GM12878 (cell line): ENCODE measurements at regions not wholly inside any gene's neighbourhood (a gene's known extent, or its start where the extent isn't known, plus 50 kb on each side); places are given as distances from the start of the nearest gene placed in this dataset.

ENCODE experiments used
- POLR2A ChIP-seq: IDR thresholded peaks from 2 replicates; pipeline ENCODE4 v1.6.1; 2011; ENCODE audit warnings: low read depth, mild to moderate bottlenecking, low read length
- RAD21 ChIP-seq: IDR thresholded peaks from 2 replicates; pipeline ENCODE4 v1.6.1; 2011; ENCODE audit warnings: mild to moderate bottlenecking, low read depth, low read length, moderate library complexity; ENCODE audit not compliant: insufficient read depth
- TF ChIP-seq, protein P1 (sequence below), 3 experiments: IDR thresholded peaks in 2 of 3; conservative IDR thresholded peaks in 1 of 3; 2 replicates each; pipeline ENCODE4 v1.5.1; 2011; ENCODE audit warnings: low read depth in 3 of 3, low read length in 3 of 3, mild to moderate bottlenecking in 3 of 3, control low read depth in 2 of 3, moderate library complexity in 2 of 3, inconsistent platforms in 1 of 3, mixed read lengths in 1 of 3; ENCODE audit not compliant: control insufficient read depth in 2 of 3, insufficient read depth in 1 of 3; ENCODE audit errors: extremely low read depth in 1 of 3
- TF ChIP-seq, protein P2 (sequence below): IDR thresholded peaks from 2 replicates; pipeline ENCODE4 v1.6.1; 2012; ENCODE audit warnings: low read length, inconsistent platforms
- TF ChIP-seq, protein P3 (sequence below): IDR thresholded peaks from 2 replicates; pipeline ENCODE4 v1.6.1; 2012; ENCODE audit warnings: low read depth, low read length, improper control_type of control experiment

DNA sequence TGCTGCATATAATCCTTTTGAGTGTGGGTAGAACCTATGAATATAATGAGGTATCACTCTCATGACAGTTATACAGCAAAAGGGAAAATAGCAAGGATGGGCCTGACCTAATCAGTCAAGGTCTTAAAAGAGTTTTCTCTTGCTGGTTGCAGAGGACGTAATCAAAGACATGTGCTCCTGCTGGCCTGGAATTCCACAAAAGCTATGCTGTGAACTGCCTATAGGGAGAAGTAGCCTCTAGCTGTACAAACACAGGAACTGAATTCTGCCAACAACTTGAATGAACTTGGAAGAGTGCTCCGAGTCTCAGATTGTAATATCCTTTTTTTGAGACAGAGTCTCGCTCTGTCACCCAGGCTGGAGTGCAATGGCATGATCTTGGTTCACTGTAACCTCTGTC, 195.6 kb downstream of the PLK2 start:
- TF ChIP-seq, protein P1, sequence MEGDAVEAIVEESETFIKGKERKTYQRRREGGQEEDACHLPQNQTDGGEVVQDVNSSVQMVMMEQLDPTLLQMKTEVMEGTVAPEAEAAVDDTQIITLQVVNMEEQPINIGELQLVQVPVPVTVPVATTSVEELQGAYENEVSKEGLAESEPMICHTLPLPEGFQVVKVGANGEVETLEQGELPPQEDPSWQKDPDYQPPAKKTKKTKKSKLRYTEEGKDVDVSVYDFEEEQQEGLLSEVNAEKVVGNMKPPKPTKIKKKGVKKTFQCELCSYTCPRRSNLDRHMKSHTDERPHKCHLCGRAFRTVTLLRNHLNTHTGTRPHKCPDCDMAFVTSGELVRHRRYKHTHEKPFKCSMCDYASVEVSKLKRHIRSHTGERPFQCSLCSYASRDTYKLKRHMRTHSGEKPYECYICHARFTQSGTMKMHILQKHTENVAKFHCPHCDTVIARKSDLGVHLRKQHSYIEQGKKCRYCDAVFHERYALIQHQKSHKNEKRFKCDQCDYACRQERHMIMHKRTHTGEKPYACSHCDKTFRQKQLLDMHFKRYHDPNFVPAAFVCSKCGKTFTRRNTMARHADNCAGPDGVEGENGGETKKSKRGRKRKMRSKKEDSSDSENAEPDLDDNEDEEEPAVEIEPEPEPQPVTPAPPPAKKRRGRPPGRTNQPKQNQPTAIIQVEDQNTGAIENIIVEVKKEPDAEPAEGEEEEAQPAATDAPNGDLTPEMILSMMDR (IDR thresholded peaks at IDR 0.05 in 2 of 3, conservative IDR thresholded peaks at IDR 0.05 in 1 of 3; ENCODE audit: control insufficient read depth in 2 of 3, extremely low read depth in 1 of 3, insufficient read depth in 1 of 3, low read depth in 3 of 3, low read length in 3 of 3) = no peak
- TF ChIP-seq, protein P2, sequence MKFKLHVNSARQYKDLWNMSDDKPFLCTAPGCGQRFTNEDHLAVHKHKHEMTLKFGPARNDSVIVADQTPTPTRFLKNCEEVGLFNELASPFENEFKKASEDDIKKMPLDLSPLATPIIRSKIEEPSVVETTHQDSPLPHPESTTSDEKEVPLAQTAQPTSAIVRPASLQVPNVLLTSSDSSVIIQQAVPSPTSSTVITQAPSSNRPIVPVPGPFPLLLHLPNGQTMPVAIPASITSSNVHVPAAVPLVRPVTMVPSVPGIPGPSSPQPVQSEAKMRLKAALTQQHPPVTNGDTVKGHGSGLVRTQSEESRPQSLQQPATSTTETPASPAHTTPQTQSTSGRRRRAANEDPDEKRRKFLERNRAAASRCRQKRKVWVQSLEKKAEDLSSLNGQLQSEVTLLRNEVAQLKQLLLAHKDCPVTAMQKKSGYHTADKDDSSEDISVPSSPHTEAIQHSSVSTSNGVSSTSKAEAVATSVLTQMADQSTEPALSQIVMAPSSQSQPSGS = no peak
- TF ChIP-seq POLR2A (no peak), RAD21 (no peak)
- TF ChIP-seq, protein P3, sequence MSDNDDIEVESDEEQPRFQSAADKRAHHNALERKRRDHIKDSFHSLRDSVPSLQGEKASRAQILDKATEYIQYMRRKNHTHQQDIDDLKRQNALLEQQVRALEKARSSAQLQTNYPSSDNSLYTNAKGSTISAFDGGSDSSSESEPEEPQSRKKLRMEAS = no peak
